ENCODE measurements at regions not wholly inside any gene's neighbourhood (a gene's known extent, or its start where the extent isn't known, plus 50 kb on each side); places are given as distances from the start of the nearest gene placed in this dataset.

DNA sequence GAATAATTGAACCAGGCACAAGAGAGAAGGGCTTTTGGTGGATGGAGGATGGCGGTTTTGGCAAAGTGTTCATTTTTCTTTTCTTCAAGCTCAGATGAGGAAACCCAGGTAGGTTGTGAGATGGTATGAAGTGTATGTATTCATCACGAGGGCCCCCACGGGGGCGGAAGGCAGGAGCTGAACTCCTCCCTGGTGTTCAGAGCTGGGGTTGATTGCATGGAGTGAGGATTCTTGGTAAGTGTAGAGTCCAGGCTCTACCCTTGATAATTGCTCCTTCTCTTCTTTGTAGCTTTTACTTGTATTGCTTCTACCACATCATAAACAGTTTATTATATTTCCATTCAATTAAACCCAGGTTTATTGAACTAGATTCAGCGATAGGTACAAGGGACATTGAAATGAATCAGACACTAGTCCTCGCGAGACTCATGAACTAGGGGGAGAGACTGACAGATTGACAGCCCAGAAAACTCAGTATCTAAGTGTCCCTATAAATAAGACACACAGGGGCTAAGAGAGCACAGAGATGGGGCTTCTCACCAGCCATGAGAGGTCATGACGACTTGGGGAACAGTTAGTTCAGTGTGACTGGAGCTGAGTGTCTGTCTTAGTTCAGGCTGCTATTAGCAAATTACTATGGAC is 116.7 kb upstream of the KLF4 start:
- no peak for DNase-seq
- no peaks in the 10 kb centered on the region for H3K27me3 Mint-ChIP-seq
- H3K4me3 Mint-ChIP-seq = no peak overlapping the region
- H3K9me3 Mint-ChIP-seq = no peaks in the 10 kb centered on the region
- no peak overlapping the region for H3K27ac Mint-ChIP-seq
- intact Hi-C loops (cut with micrococcal nuclease) = no loop called here
- no peaks in the 10 kb centered on the region for H3K36me3 Mint-ChIP-seq (ENCODE audit: low read depth)
- no peaks in the 10 kb centered on the region for H3K4me1 Mint-ChIP-seq

DNA sequence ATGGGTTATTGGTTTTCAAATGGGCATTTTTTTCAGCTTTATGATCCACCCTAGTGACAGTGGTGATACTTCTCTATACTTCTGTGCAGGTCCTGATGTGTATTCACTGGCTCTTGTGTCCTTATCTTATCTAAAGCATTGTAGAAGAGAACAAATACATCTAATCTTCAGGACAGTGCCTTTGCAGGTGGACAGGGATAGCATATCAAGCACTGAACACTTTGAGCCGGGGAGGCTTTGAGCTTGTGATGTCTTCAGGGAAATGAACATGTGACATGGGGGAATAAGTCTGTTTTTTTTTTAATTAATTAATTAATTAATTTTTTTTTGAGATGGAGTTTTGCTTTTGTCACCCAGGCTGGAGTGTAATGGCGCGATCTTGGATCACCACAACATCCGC is 115.5 kb upstream of the KLF4 start:
- no peak for DNase-seq
- no peak overlapping the region for H3K27ac Mint-ChIP-seq
- no peaks in the 10 kb centered on the region for H3K4me1 Mint-ChIP-seq
- H3K4me3 Mint-ChIP-seq = no peak overlapping the region
- no peaks in the 10 kb centered on the region for H3K36me3 Mint-ChIP-seq (ENCODE audit: low read depth)
- no peaks in the 10 kb centered on the region for H3K9me3 Mint-ChIP-seq
- intact Hi-C loops (cut with micrococcal nuclease) = no loop called here
- no peaks in the 10 kb centered on the region for H3K27me3 Mint-ChIP-seq

- Mint-ChIP-seq H3K4me1 (no peaks in the 10 kb centered on the region), H3K27me3 (no peaks in the 10 kb centered on the region), H3K36me3 (ENCODE audit: low read depth) (no peaks in the 10 kb centered on the region), H3K27ac (no peak overlapping the region), H3K4me3 (no peak overlapping the region), H3K9me3 (no peaks in the 10 kb centered on the region)
- intact Hi-C loops (cut with micrococcal nuclease) = no loop called here
- DNase-seq = no peak
Observed at GRCh38 chr9:107603281-107603680, 113.7 kb upstream of the KLF4 start.

- H3K9me3 Mint-ChIP-seq = no peaks in the 10 kb centered on the region
- no peak overlapping the region for H3K4me3 Mint-ChIP-seq
- no peaks in the 10 kb centered on the region for H3K27me3 Mint-ChIP-seq
- DNase-seq = no peak
- no peaks in the 10 kb centered on the region for H3K4me1 Mint-ChIP-seq
- H3K27ac Mint-ChIP-seq = no peak overlapping the region
- intact Hi-C loops (cut with micrococcal nuclease) = no loop called here
- H3K36me3 Mint-ChIP-seq (ENCODE audit: low read depth) = no peaks in the 10 kb centered on the region
Observed at GRCh38 chr9:107600060-107600573, 110.5 kb upstream of the KLF4 start.

GRCh38 chr9:107597743-107598217 is 108.2 kb upstream of the KLF4 start:
- Mint-ChIP-seq H3K4me1 (no peaks in the 10 kb centered on the region), H3K27me3 (no peaks in the 10 kb centered on the region), H3K36me3 (ENCODE audit: low read depth) (no peaks in the 10 kb centered on the region), H3K9me3 (no peaks in the 10 kb centered on the region), H3K4me3 (no peak overlapping the region), H3K27ac (no peak overlapping the region)
- intact Hi-C loops (cut with micrococcal nuclease) = no loop called here
- no peak for DNase-seq

DNA sequence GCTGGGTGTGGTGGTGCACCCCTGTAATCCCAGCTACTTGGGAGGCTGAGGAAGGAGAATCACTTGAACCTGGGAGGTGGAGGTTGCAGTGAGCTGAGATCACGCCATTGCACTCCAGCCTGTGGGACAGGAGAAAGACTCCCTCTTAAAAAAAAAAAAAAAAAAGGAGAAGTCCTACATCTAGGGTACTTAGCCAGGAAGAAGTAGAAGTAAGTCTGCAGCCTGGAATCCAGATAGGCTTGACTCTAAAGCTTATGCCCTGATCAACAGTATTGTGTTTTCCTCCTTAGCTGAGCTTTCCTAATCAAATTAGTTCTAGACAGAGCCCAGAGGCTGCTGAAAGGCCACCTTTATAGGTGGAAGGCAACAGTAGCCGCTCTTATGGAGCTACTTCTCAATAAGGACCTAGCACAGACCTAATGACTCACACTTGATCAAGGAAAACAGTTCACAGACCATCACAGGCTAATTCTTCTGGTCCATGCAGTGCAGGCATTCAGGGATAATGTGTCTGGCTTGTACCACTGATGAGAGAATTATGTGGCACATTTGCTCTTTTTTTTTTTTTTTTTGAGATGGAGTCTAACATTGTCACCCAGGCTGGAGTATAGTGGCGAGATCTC is 105.5 kb upstream of the KLF4 start:
- no peak for DNase-seq
- intact Hi-C loops (cut with micrococcal nuclease) = no loop called here
- no peaks in the 10 kb centered on the region for H3K4me1 Mint-ChIP-seq
- no peak overlapping the region for H3K27ac Mint-ChIP-seq
- no peak overlapping the region for H3K4me3 Mint-ChIP-seq
- H3K27me3 Mint-ChIP-seq = no peaks in the 10 kb centered on the region
- H3K36me3 Mint-ChIP-seq (ENCODE audit: low read depth) = no peaks in the 10 kb centered on the region
- no peaks in the 10 kb centered on the region for H3K9me3 Mint-ChIP-seq

DNA sequence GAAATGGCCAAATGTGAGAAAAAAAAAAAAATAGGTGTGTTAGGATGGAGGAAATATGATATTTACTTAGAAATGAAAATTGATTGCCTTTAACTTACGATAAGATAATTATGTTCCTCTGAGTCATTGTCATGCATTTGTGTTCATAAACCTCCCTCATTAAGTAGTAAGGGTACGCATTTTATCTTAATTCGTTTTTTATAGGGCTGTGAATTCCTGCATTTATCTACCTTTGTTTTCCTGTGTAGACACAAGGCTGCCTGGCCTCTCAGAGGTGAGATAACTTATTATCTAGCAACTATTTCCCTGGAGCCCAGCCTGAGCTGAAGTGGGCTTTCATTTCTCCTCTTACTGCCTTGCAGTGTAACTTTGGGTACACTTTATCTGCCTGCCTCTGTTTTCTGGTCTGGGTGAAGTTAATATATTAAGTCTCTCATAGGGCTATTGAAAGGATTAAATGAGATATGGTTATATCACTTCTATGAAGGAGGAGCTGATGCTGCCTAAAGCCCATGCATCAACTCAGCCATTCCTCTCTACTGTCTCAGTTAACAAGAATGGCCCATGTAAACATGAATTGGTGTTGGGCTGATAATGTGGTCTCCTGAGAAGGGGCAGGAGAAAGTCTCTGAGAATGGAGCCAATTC is 103.8 kb upstream of the KLF4 start:
- Mint-ChIP-seq H3K27ac (no peak overlapping the region), H3K27me3 (no peaks in the 10 kb centered on the region), H3K9me3 (no peaks in the 10 kb centered on the region), H3K4me3 (no peak overlapping the region), H3K36me3 (ENCODE audit: low read depth) (no peaks in the 10 kb centered on the region), H3K4me1 (no peaks in the 10 kb centered on the region)
- intact Hi-C loops (cut with micrococcal nuclease) = no loop called here
- DNase-seq = no peak

- Mint-ChIP-seq H3K27ac (no peak overlapping the region), H3K27me3 (no peaks in the 10 kb centered on the region)
- intact Hi-C loops (cut with micrococcal nuclease) = no loop called here
Observed at GRCh38 chr9:107592424-107592823, 102.9 kb upstream of the KLF4 start.

GRCh38 chr9:107591781-107592180 is 102.2 kb upstream of the KLF4 start:
- H3K4me3 Mint-ChIP-seq = no peak overlapping the region
- intact Hi-C loops (cut with micrococcal nuclease) = no loop called here
- no peaks in the 10 kb centered on the region for H3K9me3 Mint-ChIP-seq
- peaks cover 2% of the 10 kb centered on the region for H3K27me3 Mint-ChIP-seq
- no peak for DNase-seq
- no peak overlapping the region for H3K27ac Mint-ChIP-seq
- H3K36me3 Mint-ChIP-seq (ENCODE audit: low read depth) = no peaks in the 10 kb centered on the region
- no peaks in the 10 kb centered on the region for H3K4me1 Mint-ChIP-seq

More at GRCh38 chr9:107592424-107592823, 102.9 kb upstream of the KLF4 start:
- no peaks in the 10 kb centered on the region for H3K9me3 Mint-ChIP-seq
- H3K36me3 Mint-ChIP-seq (ENCODE audit: low read depth) = no peaks in the 10 kb centered on the region
- no peak for DNase-seq
- no peaks in the 10 kb centered on the region for H3K4me1 Mint-ChIP-seq
- H3K4me3 Mint-ChIP-seq = no peak overlapping the region

DNA sequence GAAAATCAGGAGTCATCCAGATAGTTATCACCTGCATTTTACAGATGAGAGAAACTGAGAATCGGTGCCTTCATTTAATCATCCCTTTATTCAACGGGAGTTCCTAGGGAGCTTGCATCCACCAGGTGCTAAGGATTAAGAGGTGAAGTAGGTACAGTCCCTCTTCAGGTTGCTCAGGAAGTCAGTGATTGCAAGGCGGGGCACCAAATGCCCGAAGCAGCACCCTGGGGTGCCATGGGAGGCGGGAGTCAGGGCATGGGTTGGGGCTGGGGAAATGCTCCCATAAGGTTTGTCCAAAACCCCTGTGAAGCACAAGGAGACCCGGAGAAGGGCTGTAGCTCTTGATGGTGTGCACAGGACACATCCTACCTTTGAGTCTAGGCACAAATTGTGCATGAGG is 98.8 kb upstream of the KLF4 start:
- H3K27me3 Mint-ChIP-seq = peaks cover 2% of the 10 kb centered on the region
- intact Hi-C loops (cut with micrococcal nuclease) = no loop called here
- no peaks in the 10 kb centered on the region for H3K36me3 Mint-ChIP-seq (ENCODE audit: low read depth)
- no peaks in the 10 kb centered on the region for H3K9me3 Mint-ChIP-seq
- no peaks in the 10 kb centered on the region for H3K4me1 Mint-ChIP-seq
- H3K27ac Mint-ChIP-seq = no peak overlapping the region
- no peak overlapping the region for H3K4me3 Mint-ChIP-seq
- no peak for DNase-seq

- DNase-seq = no peak
- Mint-ChIP-seq H3K36me3 (ENCODE audit: low read depth) (no peaks in the 10 kb centered on the region), H3K4me3 (peak overlapping the region; percentile 7)
Observed at GRCh38 chr9:107587191-107587963, 97.8 kb upstream of the KLF4 start.

GRCh38 chr9:107586493-107586892 is 96.9 kb upstream of the KLF4 start:
- Mint-ChIP-seq H3K9me3 (no peaks in the 10 kb centered on the region), H3K4me1 (no peaks in the 10 kb centered on the region), H3K4me3 (no peak overlapping the region), H3K27ac (no peak overlapping the region), H3K27me3 (peaks cover 2% of the 10 kb centered on the region), H3K36me3 (ENCODE audit: low read depth) (no peaks in the 10 kb centered on the region)
- no peak for DNase-seq
- intact Hi-C loops (cut with micrococcal nuclease) = no loop called here

More at GRCh38 chr9:107587191-107587963, 97.8 kb upstream of the KLF4 start:
- Mint-ChIP-seq H3K9me3 (no peaks in the 10 kb centered on the region), H3K27ac (no peak overlapping the region), H3K4me1 (no peaks in the 10 kb centered on the region), H3K27me3 (peaks cover 2% of the 10 kb centered on the region)
- intact Hi-C loops (cut with micrococcal nuclease) = no loop called here

DNA sequence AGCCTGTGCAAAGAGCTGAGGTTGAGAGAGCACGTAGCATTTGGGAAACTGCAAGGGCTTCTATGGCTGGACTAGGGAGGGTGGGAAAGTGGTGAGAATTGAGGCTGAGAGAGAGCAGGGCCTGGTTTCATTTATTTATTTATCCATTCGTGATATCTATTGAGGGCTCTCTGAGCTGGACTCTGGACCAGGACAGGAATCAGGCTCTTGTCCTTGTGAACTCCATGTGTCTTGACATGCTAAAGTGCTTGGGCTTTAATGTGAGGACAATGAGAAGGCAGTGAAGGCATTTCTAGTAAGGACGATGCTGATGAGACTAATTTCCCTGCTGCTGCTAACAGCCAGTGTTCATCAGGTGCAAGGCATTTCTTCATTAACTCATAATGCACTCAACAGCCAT is 95.9 kb upstream of the KLF4 start:
- H3K36me3 Mint-ChIP-seq (ENCODE audit: low read depth) = no peaks in the 10 kb centered on the region
- intact Hi-C loops (cut with micrococcal nuclease) = no loop called here
- DNase-seq = no peak
- H3K4me3 Mint-ChIP-seq = no peak overlapping the region
- H3K27me3 Mint-ChIP-seq = peaks cover 2% of the 10 kb centered on the region
- H3K27ac Mint-ChIP-seq = no peak overlapping the region
- no peaks in the 10 kb centered on the region for H3K4me1 Mint-ChIP-seq
- no peaks in the 10 kb centered on the region for H3K9me3 Mint-ChIP-seq

- intact Hi-C loops (cut with micrococcal nuclease) = no loop called here
- DNase-seq = no peak
- H3K27ac Mint-ChIP-seq = no peak overlapping the region
- no peaks in the 10 kb centered on the region for H3K4me1 Mint-ChIP-seq
- H3K9me3 Mint-ChIP-seq = no peaks in the 10 kb centered on the region
- peaks cover 2% of the 10 kb centered on the region for H3K27me3 Mint-ChIP-seq
- H3K36me3 Mint-ChIP-seq (ENCODE audit: low read depth) = no peaks in the 10 kb centered on the region
- no peak overlapping the region for H3K4me3 Mint-ChIP-seq
Observed at GRCh38 chr9:107584944-107585343, 95.4 kb upstream of the KLF4 start.

Data from activated CD4-positive, alpha-beta T cell treated with anti-CD3 and anti-CD28 coated beads, Interleukin-2, amount 10 ng/mL, durations not matched to agents 24 days and 14 days (primary cell).